Karpas-422 (cell line): ENCODE measurements at regions not wholly inside any gene's neighbourhood (a gene's known extent, or its start where the extent isn't known, plus 50 kb on each side); places are given as distances from the start of the nearest gene placed in this dataset.

Experiments
- DNase-seq: peaks from one replicate; pipeline ENCODE4 v3.0.0-alpha.2; 2015
- H2AFZ ChIP-seq: fragments of 200-600 bp; sonication (generic); 2 replicates; pipeline ENCODE4 v1.6.1; 2014; ENCODE audit warnings: antibody characterized with exemption, low read length, mixed read lengths
- H3K27ac ChIP-seq: fragments of 200-600 bp; sonication (generic); 2 replicates; pipeline ENCODE4 v1.5.1; 2014; ENCODE audit warnings: mild to moderate bottlenecking, low read length, moderate library complexity
- H3K27me3 ChIP-seq: fragments of 200-600 bp; sonication (generic); 2 replicates; pipeline ENCODE4 v1.6.1; 2014; ENCODE audit warnings: low read length, mixed read lengths
- H3K36me3 ChIP-seq: fragments of 200-600 bp; sonication (generic); 2 replicates; pipeline ENCODE4 v1.6.1; 2014; ENCODE audit warnings: low read length, mixed read lengths; ENCODE audit not compliant: insufficient read depth
- H3K4me1 ChIP-seq: fragments of 200-600 bp; sonication (generic); 2 replicates; pipeline ENCODE4 v1.6.1; 2014; ENCODE audit warnings: mild to moderate bottlenecking, low read length, mixed read lengths
- H3K4me2 ChIP-seq: fragments of 200-600 bp; sonication (generic); 2 replicates; pipeline ENCODE4 v1.6.1; 2014; ENCODE audit warnings: low read length, low read depth, mild to moderate bottlenecking; ENCODE audit not compliant: poor library complexity, severe bottlenecking
- H3K4me3 ChIP-seq: fragments of 200-600 bp; sonication (generic); 2 replicates; pipeline ENCODE4 v1.5.1; 2014; ENCODE audit warnings: mild to moderate bottlenecking, antibody characterized with exemption, low read length, mixed read lengths
- H3K79me2 ChIP-seq: fragments of 200-600 bp; sonication (generic); 2 replicates; pipeline ENCODE4 v1.6.1; 2014; ENCODE audit warnings: mild to moderate bottlenecking, low read length, mixed read lengths
- H3K9ac ChIP-seq: fragments of 200-600 bp; sonication (generic); 2 replicates; pipeline ENCODE4 v1.6.0; 2014; ENCODE audit warnings: low read length
- H3K9me2 ChIP-seq: fragments of 200-600 bp; sonication (generic), shearing (Covaris generic); replicated peaks from 2 replicates; pipeline ENCODE4 v1.6.0; 2014; ENCODE audit warnings: mild to moderate bottlenecking, low read length, moderate library complexity; ENCODE audit not compliant: insufficient read depth
- H3K9me3 ChIP-seq: fragments of 300-700, 200-600 bp; sonication (generic); 2 replicates; pipeline ENCODE4 v1.6.1; 2014; ENCODE audit warnings: low read length, mixed read lengths
- H4K20me1 ChIP-seq: fragments of 200-600 bp; sonication (generic); 2 replicates; pipeline ENCODE4 v1.6.1; 2014; ENCODE audit warnings: mild to moderate bottlenecking, antibody characterized with exemption, low read length, low read depth; ENCODE audit not compliant: insufficient read depth

DNA sequence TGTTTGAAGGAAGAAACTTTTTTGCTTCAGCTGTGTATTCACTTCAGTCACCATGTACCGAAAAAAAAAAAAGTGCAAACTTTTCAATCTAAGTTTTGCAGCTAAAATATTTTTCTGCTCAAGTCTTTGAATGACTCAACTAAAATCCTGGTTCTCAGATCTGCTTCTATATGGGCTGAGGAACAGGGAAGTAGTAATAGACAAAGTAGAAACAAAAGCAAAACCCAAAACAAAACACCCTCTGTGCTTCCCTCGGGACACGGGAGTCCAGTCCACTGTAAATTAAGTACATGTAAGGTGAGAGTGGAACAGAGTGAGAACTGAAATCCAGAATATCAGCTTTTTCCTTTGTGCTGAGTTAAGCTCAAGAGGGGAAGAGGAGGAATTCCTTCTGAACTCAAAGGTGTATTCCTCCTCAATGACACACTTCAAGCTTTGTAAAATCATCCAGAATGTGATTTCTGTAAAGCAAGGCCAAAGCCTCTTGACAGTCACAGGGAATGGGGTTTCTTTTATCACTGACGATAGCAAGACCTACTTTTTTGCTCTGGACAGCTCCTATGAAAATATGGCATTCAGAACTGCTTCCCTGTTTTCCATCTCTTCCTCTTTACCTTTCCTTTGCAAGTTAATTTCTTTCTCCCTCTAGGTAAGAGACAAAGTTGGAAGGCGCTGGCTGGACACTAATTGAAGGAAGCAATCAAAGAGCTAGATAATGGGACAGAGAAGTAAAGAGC is 433.5 kb upstream of the MMADHC start:
- Histone ChIP-seq H3K79me2 (no peaks in the 10 kb centered on the region), H3K9me3 (no peaks in the 10 kb centered on the region), H3K27me3 (no peaks in the 10 kb centered on the region), H3K4me1 (no peaks in the 10 kb centered on the region), H3K9me2 (no peaks in the 10 kb centered on the region), H3K36me3 (no peaks in the 10 kb centered on the region), H3K4me3 (no peak overlapping the region), H3K27ac (no peak overlapping the region), H4K20me1 (no peaks in the 10 kb centered on the region), H3K9ac (no peak overlapping the region), H2AFZ (no peak overlapping the region), H3K4me2 (no peak overlapping the region)
- DNase-seq: no peak

DNA sequence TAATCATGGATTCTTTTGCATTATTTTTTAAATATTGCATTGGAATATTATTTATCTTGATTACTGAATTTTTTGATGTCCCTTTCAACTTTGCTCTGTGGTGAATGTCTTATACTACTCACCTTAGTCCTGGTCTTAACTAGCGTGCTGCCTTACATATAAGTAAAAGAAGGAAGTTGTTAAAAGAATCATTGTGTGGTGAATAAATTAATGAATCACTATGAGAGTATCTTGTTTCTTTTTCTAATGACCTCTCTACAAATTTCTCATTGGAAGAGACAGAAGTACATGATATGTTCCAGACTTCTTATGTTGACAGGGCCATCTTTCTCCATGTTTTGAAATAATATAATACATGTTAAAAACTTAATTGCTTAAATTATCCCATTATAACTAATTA is 432.6 kb upstream of the MMADHC start:
- Histone ChIP-seq H3K27me3 (no peaks in the 10 kb centered on the region), H3K4me3 (no peak overlapping the region)

DNA sequence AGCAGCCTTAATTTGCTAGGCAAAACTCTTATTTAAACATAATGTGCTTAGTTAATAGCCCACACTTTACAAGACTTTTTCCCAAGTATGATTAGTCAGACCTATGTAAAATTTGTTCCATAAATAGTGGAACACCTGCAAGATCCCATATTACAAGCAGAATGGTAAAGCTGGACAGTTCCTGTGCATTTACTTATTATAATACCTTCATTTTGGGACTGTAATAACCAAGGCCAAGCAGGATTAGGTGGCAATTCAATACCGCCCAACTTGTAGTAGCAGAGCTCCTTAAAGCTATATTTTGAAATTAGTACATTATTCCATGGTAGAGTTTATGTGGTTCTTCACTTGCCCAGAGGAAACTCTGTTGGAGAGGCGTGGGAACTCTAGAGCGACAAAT is 431.5 kb upstream of the MMADHC start:
- Histone ChIP-seq H3K27ac (no peak overlapping the region), H2AFZ (no peak overlapping the region), H3K4me3 (no peak overlapping the region), H3K4me2 (no peak overlapping the region), H3K9ac (no peak overlapping the region), H3K79me2 (no peaks in the 10 kb centered on the region), H3K27me3 (no peaks in the 10 kb centered on the region), H4K20me1 (no peaks in the 10 kb centered on the region), H3K9me2 (no peaks in the 10 kb centered on the region), H3K36me3 (no peaks in the 10 kb centered on the region), H3K9me3 (no peaks in the 10 kb centered on the region), H3K4me1 (no peaks in the 10 kb centered on the region)
- no peak for DNase-seq

More for the DNA sequence above, 432.6 kb upstream of the MMADHC start:
- H3K9me3 ChIP-seq: no peaks in the 10 kb centered on the region
- no peaks in the 10 kb centered on the region for H3K79me2 ChIP-seq
- DNase-seq: no peak
- no peaks in the 10 kb centered on the region for H3K4me1 ChIP-seq
- H4K20me1 ChIP-seq: no peaks in the 10 kb centered on the region
- H3K9ac ChIP-seq: no peak overlapping the region
- H3K36me3 ChIP-seq: no peaks in the 10 kb centered on the region
- no peak overlapping the region for H2AFZ ChIP-seq
- no peak overlapping the region for H3K4me2 ChIP-seq
- no peaks in the 10 kb centered on the region for H3K9me2 ChIP-seq
- no peak overlapping the region for H3K27ac ChIP-seq

DNA sequence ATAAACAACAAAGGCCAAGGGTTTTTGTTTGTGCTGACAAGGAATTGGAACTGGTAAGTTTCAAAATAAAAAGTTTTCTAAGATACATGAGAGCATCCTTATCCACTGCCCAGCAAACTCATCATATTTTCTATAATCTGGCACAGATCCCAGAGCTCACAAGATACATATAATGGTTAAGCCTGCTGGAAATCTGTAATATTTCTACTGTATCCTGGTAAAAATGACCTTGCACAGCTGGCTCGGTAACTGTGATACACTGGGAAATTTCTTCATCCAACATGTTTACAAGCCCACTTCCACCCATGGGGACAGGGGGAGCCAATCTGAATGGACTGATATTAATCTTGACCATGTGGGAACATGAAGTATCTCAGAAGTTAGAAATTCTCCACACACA is 425.4 kb upstream of the MMADHC start:
- no peaks in the 10 kb centered on the region for H3K9me3 ChIP-seq
- H3K27me3 ChIP-seq: no peaks in the 10 kb centered on the region
- no peaks in the 10 kb centered on the region for H3K4me1 ChIP-seq
- no peak overlapping the region for H2AFZ ChIP-seq
- H3K4me3 ChIP-seq: no peak overlapping the region
- no peak for DNase-seq
- no peak overlapping the region for H3K9ac ChIP-seq
- no peak overlapping the region for H3K4me2 ChIP-seq
- no peaks in the 10 kb centered on the region for H3K79me2 ChIP-seq
- H3K9me2 ChIP-seq: no peaks in the 10 kb centered on the region
- no peaks in the 10 kb centered on the region for H3K36me3 ChIP-seq
- H3K27ac ChIP-seq: no peak overlapping the region
- H4K20me1 ChIP-seq: no peaks in the 10 kb centered on the region

DNA sequence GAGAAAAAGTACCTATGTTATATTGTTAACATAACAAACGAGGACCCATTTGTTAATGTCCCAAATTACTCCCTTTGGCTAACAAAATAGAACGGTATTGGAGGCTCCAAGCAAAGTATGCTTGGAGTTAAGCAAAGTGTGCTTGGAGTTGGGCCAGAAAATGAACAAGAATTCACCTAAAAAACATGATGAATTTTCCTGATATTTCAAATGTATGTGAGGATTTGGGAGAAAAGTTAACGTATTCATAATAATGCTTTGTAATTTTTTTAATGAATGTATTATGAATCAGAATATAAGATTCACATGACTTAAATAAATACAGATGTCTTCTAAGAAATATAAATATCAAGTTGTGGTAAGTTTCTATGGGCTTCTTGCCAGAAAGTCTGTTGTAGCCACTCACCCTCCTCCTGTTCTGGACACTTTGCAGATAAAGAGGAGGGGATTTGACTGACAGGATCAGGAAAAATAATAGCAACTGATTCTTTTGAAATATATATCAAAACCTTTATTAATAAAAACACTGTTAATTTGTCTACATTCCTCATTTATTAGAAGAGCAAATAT is 423.7 kb upstream of the MMADHC start:
- H3K9me3 ChIP-seq: no peaks in the 10 kb centered on the region
- no peaks in the 10 kb centered on the region for H4K20me1 ChIP-seq
- no peaks in the 10 kb centered on the region for H3K9me2 ChIP-seq
- no peak for DNase-seq
- no peaks in the 10 kb centered on the region for H3K4me1 ChIP-seq
- no peaks in the 10 kb centered on the region for H3K36me3 ChIP-seq
- no peak overlapping the region for H3K4me2 ChIP-seq
- no peak overlapping the region for H3K4me3 ChIP-seq
- no peaks in the 10 kb centered on the region for H3K27me3 ChIP-seq
- no peak overlapping the region for H2AFZ ChIP-seq
- no peaks in the 10 kb centered on the region for H3K79me2 ChIP-seq
- no peak overlapping the region for H3K9ac ChIP-seq
- no peak overlapping the region for H3K27ac ChIP-seq

DNA sequence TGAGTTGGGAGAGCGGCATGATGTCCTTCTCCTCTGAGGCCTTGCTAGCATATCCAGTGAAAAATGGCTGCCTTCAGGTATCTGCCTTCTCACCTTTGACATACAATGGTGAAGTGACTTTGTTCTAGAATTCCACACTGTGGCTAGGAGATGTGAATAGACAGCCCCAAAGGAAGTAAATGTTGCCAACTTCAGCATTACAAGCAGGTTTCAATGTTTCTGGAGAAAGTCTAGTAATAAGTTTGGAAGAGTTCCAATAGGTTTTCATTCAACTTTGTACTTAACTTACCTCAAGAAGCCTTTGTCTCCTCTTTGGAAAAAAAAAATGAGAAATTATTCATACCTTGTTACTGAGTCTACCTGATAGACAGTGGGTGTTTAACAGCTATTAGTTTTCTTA is 421.3 kb upstream of the MMADHC start:
- Histone ChIP-seq H3K9me3 (no peaks in the 10 kb centered on the region), H3K4me3 (no peak overlapping the region), H3K9me2 (0 out of 2 replicates have a peak, but pooled peaks cover 4% of the 10 kb centered on the region), H3K36me3 (no peaks in the 10 kb centered on the region), H3K27ac (no peak overlapping the region), H2AFZ (no peak overlapping the region), H3K9ac (no peak overlapping the region), H3K4me2 (no peak overlapping the region), H4K20me1 (no peaks in the 10 kb centered on the region), H3K4me1 (no peaks in the 10 kb centered on the region), H3K79me2 (no peaks in the 10 kb centered on the region), H3K27me3 (no peaks in the 10 kb centered on the region)
- DNase-seq: no peak

DNA sequence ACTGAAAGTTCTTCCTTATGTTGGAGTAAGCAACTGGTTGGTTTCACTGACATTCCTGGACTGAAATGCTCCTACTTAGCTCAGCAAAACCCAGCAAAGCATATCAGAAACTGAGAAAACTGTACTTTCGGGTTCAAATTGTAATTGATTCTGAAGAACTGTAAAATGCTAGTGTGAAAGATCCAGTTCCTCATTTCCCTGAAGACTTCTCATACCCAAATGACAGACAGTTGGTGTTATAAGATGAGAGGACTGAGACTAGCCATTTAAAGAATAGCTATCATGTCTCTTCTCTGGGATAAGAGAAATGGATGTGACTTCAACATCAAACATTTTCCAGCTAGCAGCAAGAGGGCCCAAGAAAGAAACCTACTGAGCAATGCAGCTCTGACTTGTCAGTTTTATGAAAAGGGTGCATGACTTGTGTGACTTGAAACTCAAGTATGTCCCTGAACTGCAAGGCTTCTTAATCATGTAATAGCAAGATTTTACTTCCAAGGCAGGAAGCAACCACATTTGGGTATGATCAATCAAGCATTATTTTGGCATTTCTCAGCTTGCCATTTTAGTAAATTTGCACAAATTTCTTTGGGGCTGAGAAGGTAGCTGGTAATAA is 420.3 kb upstream of the MMADHC start:
- no peaks in the 10 kb centered on the region for H3K4me1 ChIP-seq
- H2AFZ ChIP-seq: no peak overlapping the region
- H3K9ac ChIP-seq: no peak overlapping the region
- H3K27ac ChIP-seq: no peak overlapping the region
- no peak overlapping the region for H3K4me2 ChIP-seq
- no peaks in the 10 kb centered on the region for H4K20me1 ChIP-seq
- no peaks in the 10 kb centered on the region for H3K36me3 ChIP-seq
- H3K9me3 ChIP-seq: no peaks in the 10 kb centered on the region
- H3K9me2 ChIP-seq: 0 out of 2 replicates have a peak, but pooled peaks cover 4% of the 10 kb centered on the region
- no peaks in the 10 kb centered on the region for H3K79me2 ChIP-seq
- H3K4me3 ChIP-seq: no peak overlapping the region
- DNase-seq: no peak
- H3K27me3 ChIP-seq: no peaks in the 10 kb centered on the region

DNA sequence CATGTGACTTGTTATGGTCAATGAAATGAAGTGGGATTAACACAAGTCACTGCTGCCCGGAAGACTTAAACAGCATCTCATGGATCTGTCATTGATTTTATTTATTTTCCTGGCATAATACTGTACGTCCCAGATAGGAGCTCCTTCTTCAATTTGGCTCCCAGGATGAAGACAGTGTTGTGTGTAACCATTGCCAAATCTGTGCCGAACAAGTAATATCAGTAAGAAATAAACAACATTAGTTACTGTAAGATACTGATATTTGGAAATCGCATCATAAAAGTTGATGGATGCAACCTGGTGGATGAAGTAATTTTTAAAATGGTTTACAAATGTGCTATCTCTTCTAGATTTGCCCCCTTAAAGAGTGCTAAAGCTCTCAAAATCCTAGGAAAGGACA is 419.0 kb upstream of the MMADHC start:
- no peaks in the 10 kb centered on the region for H3K4me1 ChIP-seq
- H3K4me2 ChIP-seq: no peak overlapping the region
- no peak overlapping the region for H2AFZ ChIP-seq
- H3K9me3 ChIP-seq: no peaks in the 10 kb centered on the region
- H3K9ac ChIP-seq: no peak overlapping the region
- no peaks in the 10 kb centered on the region for H3K79me2 ChIP-seq
- DNase-seq: no peak
- H3K9me2 ChIP-seq: 0 out of 2 replicates have a peak, but pooled peaks cover 4% of the 10 kb centered on the region
- no peaks in the 10 kb centered on the region for H3K36me3 ChIP-seq
- H3K27ac ChIP-seq: no peak overlapping the region
- no peak overlapping the region for H3K4me3 ChIP-seq
- no peaks in the 10 kb centered on the region for H3K27me3 ChIP-seq
- H4K20me1 ChIP-seq: no peaks in the 10 kb centered on the region
